GM23338 (cell line): ENCODE measurements at regions not wholly inside any gene's neighbourhood (a gene's known extent, or its start where the extent isn't known, plus 50 kb on each side); places are given as distances from the start of the nearest gene placed in this dataset.

Experiments
- ATAC-seq: fragments of 200-7000 bp; cut with Tn5 transposase; 3 replicates; pipeline ENCODE4 v1.9.1; 2020
- DNase-seq: peaks from one replicate; pipeline ENCODE4 v3.0.0-alpha.2; 2015; ENCODE audit warnings: low spot score
- H2AFZ ChIP-seq: fragments of 200-600 bp; sonication (generic); 2 replicates; pipeline ENCODE4 v1.8.0; 2016; ENCODE audit warnings: antibody characterized with exemption, mild to moderate bottlenecking, moderate library complexity
- H3F3A ChIP-seq: fragments of 200-600 bp; sonication (generic); replicated peaks from 2 replicates; pipeline ENCODE4 v1.8.0; 2017; ENCODE audit warnings: antibody characterized with exemption, mixed run types, low read depth
- H3K27ac ChIP-seq: fragments of 200-600 bp; sonication (generic); 2 replicates; pipeline ENCODE4 v1.6.1; 2016; ENCODE audit warnings: low read depth
- H3K27me3 ChIP-seq: fragments of 200-600 bp; sonication (generic); 2 replicates; pipeline ENCODE4 v1.8.0; 2016; ENCODE audit warnings: mild to moderate bottlenecking, mixed run types, moderate library complexity; ENCODE audit not compliant: insufficient read depth
- H3K36me3 ChIP-seq: fragments of 200-600 bp; sonication (generic); 2 replicates; pipeline ENCODE4 v1.8.0; 2016; ENCODE audit warnings: mild to moderate bottlenecking; ENCODE audit not compliant: insufficient read depth
- H3K4me1 ChIP-seq: fragments of 200-600 bp; sonication (generic); 2 replicates; pipeline ENCODE4 v1.8.0; 2016; ENCODE audit warnings: mild to moderate bottlenecking, moderate library complexity; ENCODE audit not compliant: insufficient read depth
- H3K4me2 ChIP-seq: fragments of 200-600 bp; sonication (generic); 2 replicates; pipeline ENCODE4 v1.7.1; 2017; ENCODE audit warnings: mixed run types
- H3K4me3 ChIP-seq: fragments of 200-600 bp; sonication (generic); 2 replicates; pipeline ENCODE4 v1.6.1; 2016; ENCODE audit warnings: mixed run types
- H3K79me2 ChIP-seq: fragments of 200-600 bp; sonication (generic); replicated peaks from 2 replicates; pipeline ENCODE4 v1.8.0; 2017; ENCODE audit warnings: mild to moderate bottlenecking; ENCODE audit not compliant: insufficient read depth
- H3K9me2 ChIP-seq: fragments of 200-600 bp; sonication (generic); 2 replicates; pipeline ENCODE4 v1.8.0; 2017; ENCODE audit not compliant: insufficient read depth
- H4K20me1 ChIP-seq: fragments of 200-600 bp; sonication (generic); replicated peaks from 2 replicates; pipeline ENCODE4 v1.8.0; 2017; ENCODE audit warnings: mild to moderate bottlenecking; ENCODE audit not compliant: insufficient read depth
- H3K27ac Mint-ChIP-seq: 2 replicates; pipeline ENCODE4 v1.8.0; 2020; ENCODE audit warnings: inconsistent platforms, mild to moderate bottlenecking, moderate library complexity, mixed read lengths
- H3K27me3 Mint-ChIP-seq: 3 replicates; pipeline ENCODE4 v1.8.0; 2022; ENCODE audit warnings: low read depth, mild to moderate bottlenecking, moderate library complexity, mixed read lengths, inconsistent platforms; ENCODE audit not compliant: insufficient read depth, poor library complexity
- H3K36me3 Mint-ChIP-seq: 3 replicates; pipeline ENCODE4 v1.8.0; 2021; ENCODE audit warnings: low read depth, mild to moderate bottlenecking, inconsistent platforms, moderate library complexity, mixed read lengths
- H3K4me1 Mint-ChIP-seq: 3 replicates; pipeline ENCODE4 v1.8.0; 2020; ENCODE audit warnings: mild to moderate bottlenecking, inconsistent platforms, mixed read lengths
- H3K4me3 Mint-ChIP-seq: 3 replicates; pipeline ENCODE4 v1.8.0; 2021; ENCODE audit warnings: moderate library complexity, mild to moderate bottlenecking, inconsistent platforms, mixed read lengths
- H3K9me3 Mint-ChIP-seq: 3 replicates; pipeline ENCODE4 v1.8.0; 2020; ENCODE audit warnings: moderate library complexity, mild to moderate bottlenecking, inconsistent platforms, mixed read lengths
- CTCF ChIP-seq, 2 experiments: fragments of 200-600 bp in 1 of 2; sonication (generic) in 1 of 2; conservative IDR thresholded peaks; 2 replicates each; pipeline versions ENCODE4 v1.5.1 to v1.6.1; 2016 to 2017; ENCODE audit warnings: antibody characterized with exemption in 2 of 2, low read depth in 2 of 2, mild to moderate bottlenecking in 2 of 2, moderate library complexity in 1 of 2
- ETS1 ChIP-seq: IDR thresholded peaks from 2 replicates; pipeline ENCODE4 v1.6.1; 2016; ENCODE audit warnings: antibody characterized with exemption
- EZH2 ChIP-seq: fragments of 200-600 bp; sonication (generic); IDR thresholded peaks from one replicate; pipeline ENCODE4 v1.8.0; 2017; ENCODE audit warnings: antibody characterized with exemption, mild to moderate bottlenecking, low read depth; ENCODE audit not compliant: unreplicated experiment
- JUNB ChIP-seq: IDR thresholded peaks from one replicate; pipeline ENCODE4 v1.6.1; 2016; ENCODE audit warnings: antibody characterized with exemption; ENCODE audit not compliant: unreplicated experiment
- NANOG ChIP-seq: IDR thresholded peaks from 2 replicates; pipeline ENCODE4 v1.6.1; 2016; ENCODE audit warnings: antibody characterized with exemption, borderline replicate concordance
- REST ChIP-seq: IDR thresholded peaks from one replicate; pipeline ENCODE4 v1.6.1; 2018; ENCODE audit warnings: antibody characterized with exemption; ENCODE audit not compliant: unreplicated experiment
- STAT1 ChIP-seq: IDR thresholded peaks from one replicate; pipeline ENCODE4 v1.6.1; 2016; ENCODE audit warnings: antibody characterized with exemption; ENCODE audit not compliant: unreplicated experiment
- ZNF331 ChIP-seq: fragments of 250-450 bp; sonication (Bioruptor Pico); IDR thresholded peaks from 2 replicates; pipeline ENCODE4 v1.5.0; 2020; ENCODE audit warnings: low read depth, mild to moderate bottlenecking, moderate library complexity
- ZNF462 ChIP-seq: fragments of 250-450 bp; sonication (Bioruptor Pico); IDR thresholded peaks from 2 replicates; pipeline ENCODE4 v1.5.0; 2020; ENCODE audit warnings: mild to moderate bottlenecking, moderate library complexity

- H3K79me2 ChIP-seq = no peaks in the 10 kb centered on the region
- Mint-ChIP-seq H3K4me1 (no peaks in the 10 kb centered on the region), H3K36me3 (peaks cover 4% of the 10 kb centered on the region; the same call in 1 of the 3 replicates), H3K4me3 (no peak overlapping the region), H3K9me3 (peaks cover 32% of the 10 kb centered on the region), H3K27me3 (peaks cover 4% of the 10 kb centered on the region), H3K27ac (no peak overlapping the region)
- no peaks in the 10 kb centered on the region for H3K27me3 ChIP-seq
- H3F3A ChIP-seq = no peaks in the 10 kb centered on the region
- ATAC-seq = no peak
- H4K20me1 ChIP-seq = no peaks in the 10 kb centered on the region
- no peak overlapping the region for H3K4me2 ChIP-seq
- no peak overlapping the region for H3K27ac ChIP-seq
- no peak overlapping the region for H3K4me3 ChIP-seq
- no peaks in the 10 kb centered on the region for H3K9me2 ChIP-seq
- no peaks in the 10 kb centered on the region for H3K4me1 ChIP-seq
- DNase-seq = no peak
- no peak overlapping the region for H2AFZ ChIP-seq
- H3K36me3 ChIP-seq = no peaks in the 10 kb centered on the region
- no peak for TF ChIP-seq REST
- TF ChIP-seq STAT1 = no peak
- TF ChIP-seq CTCF (conservative IDR thresholded peaks at IDR 0.05; ENCODE audit: low read depth in 2 of 2) = no peak
- no peak for TF ChIP-seq ZNF331 (CRISPR knock-in tag)
- no peak for TF ChIP-seq JUNB
Observed at GRCh38 chr3:166660962-166661361, 719.1 kb downstream of the ZBBX start.

- no peak for DNase-seq
- no peak overlapping the region for H3K4me2 ChIP-seq
- H3K79me2 ChIP-seq = no peaks in the 10 kb centered on the region
- no peak overlapping the region for H3K4me3 ChIP-seq
- no peaks in the 10 kb centered on the region for H3K36me3 ChIP-seq
- peaks cover 2% of the 10 kb centered on the region; the same call in 1 of the 3 replicates for H3K36me3 Mint-ChIP-seq
- no peak overlapping the region for H3K27ac ChIP-seq
- no peaks in the 10 kb centered on the region for H3K4me1 ChIP-seq
- no peaks in the 10 kb centered on the region for H4K20me1 ChIP-seq
- no peak overlapping the region for H3K27ac Mint-ChIP-seq
- no peak overlapping the region for H3K4me3 Mint-ChIP-seq
- no peaks in the 10 kb centered on the region for H3F3A ChIP-seq
- no peak for ATAC-seq
- no peaks in the 10 kb centered on the region for H3K4me1 Mint-ChIP-seq
- H3K27me3 ChIP-seq = no peaks in the 10 kb centered on the region
- H3K27me3 Mint-ChIP-seq = no peaks in the 10 kb centered on the region
- H2AFZ ChIP-seq = no peak overlapping the region
- H3K9me2 ChIP-seq = no peaks in the 10 kb centered on the region
- no peaks in the 10 kb centered on the region for H3K9me3 Mint-ChIP-seq
- TF ChIP-seq ZNF462 (CRISPR knock-in tag) = no peak
- TF ChIP-seq EZH2 = no peak
- no peak for TF ChIP-seq JUNB
- no peak for TF ChIP-seq STAT1
- TF ChIP-seq ZNF331 (CRISPR knock-in tag) = no peak
- TF ChIP-seq NANOG = no peak
- TF ChIP-seq ETS1 = no peak
Observed at GRCh38 chr3:166637984-166638530, 742.0 kb downstream of the ZBBX start.
